GM12878 (cell line): ENCODE measurements at regions not wholly inside any gene's neighbourhood (a gene's known extent, or its start where the extent isn't known, plus 50 kb on each side); places are given as distances from the start of the nearest gene placed in this dataset.

ENCODE experiments used
- DPF2 ChIP-seq: fragments of 450-650 bp; IDR thresholded peaks from 2 replicates; pipeline ENCODE4 v1.6.1; 2017; ENCODE audit warnings: mild to moderate bottlenecking
- HDAC2 ChIP-seq: fragments of 200-600 bp; sonication (generic); IDR thresholded peaks from 2 replicates; pipeline ENCODE4 v1.6.1; 2017
- JUND ChIP-seq: IDR thresholded peaks from 2 replicates; pipeline ENCODE4 v1.6.1; 2012; ENCODE audit warnings: low read depth, mild to moderate bottlenecking, low read length, improper control_type of control experiment, moderate library complexity
- MXI1 ChIP-seq: fragments of 150-350 bp; IDR thresholded peaks from 2 replicates; pipeline ENCODE4 v1.6.1; 2011; ENCODE audit warnings: low read depth, mild to moderate bottlenecking, inconsistent platforms, low read length, improper control_type of control experiment
- PAX8 ChIP-seq: fragments of 450-650 bp; IDR thresholded peaks from 2 replicates; pipeline ENCODE4 v1.6.1; 2017; ENCODE audit warnings: mild to moderate bottlenecking, moderate library complexity
- PML ChIP-seq: IDR thresholded peaks from 2 replicates; pipeline ENCODE4 v1.6.1; 2012; ENCODE audit warnings: low read length, inconsistent platforms
- POLR2A ChIP-seq: IDR thresholded peaks from 2 replicates; pipeline ENCODE4 v1.6.1; 2011; ENCODE audit warnings: low read depth, mild to moderate bottlenecking, low read length
- RAD21 ChIP-seq: IDR thresholded peaks from 2 replicates; pipeline ENCODE4 v1.6.1; 2011; ENCODE audit warnings: mild to moderate bottlenecking, low read depth, low read length, moderate library complexity; ENCODE audit not compliant: insufficient read depth
- SIN3A ChIP-seq: IDR thresholded peaks from 2 replicates; pipeline ENCODE4 v1.6.1; 2012; ENCODE audit warnings: low read depth, low read length, improper control_type of control experiment
- TF ChIP-seq, protein P1 (sequence below): IDR thresholded peaks from 2 replicates; pipeline ENCODE4 v1.6.1; 2012; ENCODE audit warnings: low read length, inconsistent platforms
- TF ChIP-seq, protein P2 (sequence below), 3 experiments: IDR thresholded peaks in 2 of 3; conservative IDR thresholded peaks in 1 of 3; 2 replicates each; pipeline ENCODE4 v1.5.1; 2011; ENCODE audit warnings: low read depth in 3 of 3, low read length in 3 of 3, mild to moderate bottlenecking in 3 of 3, control low read depth in 2 of 3, moderate library complexity in 2 of 3, inconsistent platforms in 1 of 3, mixed read lengths in 1 of 3; ENCODE audit not compliant: control insufficient read depth in 2 of 3, insufficient read depth in 1 of 3; ENCODE audit errors: extremely low read depth in 1 of 3
- TF ChIP-seq, protein P3 (sequence below): IDR thresholded peaks from 2 replicates; pipeline ENCODE4 v1.6.1; 2011; ENCODE audit warnings: borderline replicate concordance, low read depth, mild to moderate bottlenecking, moderate library complexity, low read length; ENCODE audit not compliant: insufficient read depth, poor library complexity, severe bottlenecking

DNA sequence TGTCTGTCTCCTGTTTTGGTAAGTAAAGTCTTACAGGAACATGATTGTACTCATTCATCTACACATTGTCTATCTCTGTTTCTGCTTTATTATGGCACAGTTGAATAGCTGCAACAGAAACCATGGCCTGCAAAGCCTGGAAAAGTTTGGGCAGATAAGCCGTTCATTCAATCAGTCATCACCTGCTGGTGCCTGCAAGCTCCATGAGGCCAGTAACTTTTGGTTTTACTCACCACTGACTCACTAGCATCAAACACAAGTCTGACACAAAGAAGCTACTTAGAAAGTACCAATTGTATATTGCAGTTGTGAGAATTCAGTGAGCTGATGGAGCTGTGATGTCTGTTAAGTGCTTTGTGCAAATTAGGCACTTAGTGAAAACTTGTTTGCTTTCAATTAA is 373.6 kb upstream of the SGCD start:
- TF ChIP-seq PML = no peak
- no peak for TF ChIP-seq JUND
- TF ChIP-seq, protein P1, sequence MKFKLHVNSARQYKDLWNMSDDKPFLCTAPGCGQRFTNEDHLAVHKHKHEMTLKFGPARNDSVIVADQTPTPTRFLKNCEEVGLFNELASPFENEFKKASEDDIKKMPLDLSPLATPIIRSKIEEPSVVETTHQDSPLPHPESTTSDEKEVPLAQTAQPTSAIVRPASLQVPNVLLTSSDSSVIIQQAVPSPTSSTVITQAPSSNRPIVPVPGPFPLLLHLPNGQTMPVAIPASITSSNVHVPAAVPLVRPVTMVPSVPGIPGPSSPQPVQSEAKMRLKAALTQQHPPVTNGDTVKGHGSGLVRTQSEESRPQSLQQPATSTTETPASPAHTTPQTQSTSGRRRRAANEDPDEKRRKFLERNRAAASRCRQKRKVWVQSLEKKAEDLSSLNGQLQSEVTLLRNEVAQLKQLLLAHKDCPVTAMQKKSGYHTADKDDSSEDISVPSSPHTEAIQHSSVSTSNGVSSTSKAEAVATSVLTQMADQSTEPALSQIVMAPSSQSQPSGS = no peak
- no peak for TF ChIP-seq HDAC2
- TF ChIP-seq PAX8 = no peak
- TF ChIP-seq, protein P2, sequence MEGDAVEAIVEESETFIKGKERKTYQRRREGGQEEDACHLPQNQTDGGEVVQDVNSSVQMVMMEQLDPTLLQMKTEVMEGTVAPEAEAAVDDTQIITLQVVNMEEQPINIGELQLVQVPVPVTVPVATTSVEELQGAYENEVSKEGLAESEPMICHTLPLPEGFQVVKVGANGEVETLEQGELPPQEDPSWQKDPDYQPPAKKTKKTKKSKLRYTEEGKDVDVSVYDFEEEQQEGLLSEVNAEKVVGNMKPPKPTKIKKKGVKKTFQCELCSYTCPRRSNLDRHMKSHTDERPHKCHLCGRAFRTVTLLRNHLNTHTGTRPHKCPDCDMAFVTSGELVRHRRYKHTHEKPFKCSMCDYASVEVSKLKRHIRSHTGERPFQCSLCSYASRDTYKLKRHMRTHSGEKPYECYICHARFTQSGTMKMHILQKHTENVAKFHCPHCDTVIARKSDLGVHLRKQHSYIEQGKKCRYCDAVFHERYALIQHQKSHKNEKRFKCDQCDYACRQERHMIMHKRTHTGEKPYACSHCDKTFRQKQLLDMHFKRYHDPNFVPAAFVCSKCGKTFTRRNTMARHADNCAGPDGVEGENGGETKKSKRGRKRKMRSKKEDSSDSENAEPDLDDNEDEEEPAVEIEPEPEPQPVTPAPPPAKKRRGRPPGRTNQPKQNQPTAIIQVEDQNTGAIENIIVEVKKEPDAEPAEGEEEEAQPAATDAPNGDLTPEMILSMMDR (IDR thresholded peaks at IDR 0.05 in 2 of 3, conservative IDR thresholded peaks at IDR 0.05 in 1 of 3; ENCODE audit: control insufficient read depth in 2 of 3, extremely low read depth in 1 of 3, insufficient read depth in 1 of 3, low read depth in 3 of 3, low read length in 3 of 3) = no peak
- no peak for TF ChIP-seq RAD21
- no peak for TF ChIP-seq POLR2A
- TF ChIP-seq DPF2 = no peak
- TF ChIP-seq, protein P3, sequence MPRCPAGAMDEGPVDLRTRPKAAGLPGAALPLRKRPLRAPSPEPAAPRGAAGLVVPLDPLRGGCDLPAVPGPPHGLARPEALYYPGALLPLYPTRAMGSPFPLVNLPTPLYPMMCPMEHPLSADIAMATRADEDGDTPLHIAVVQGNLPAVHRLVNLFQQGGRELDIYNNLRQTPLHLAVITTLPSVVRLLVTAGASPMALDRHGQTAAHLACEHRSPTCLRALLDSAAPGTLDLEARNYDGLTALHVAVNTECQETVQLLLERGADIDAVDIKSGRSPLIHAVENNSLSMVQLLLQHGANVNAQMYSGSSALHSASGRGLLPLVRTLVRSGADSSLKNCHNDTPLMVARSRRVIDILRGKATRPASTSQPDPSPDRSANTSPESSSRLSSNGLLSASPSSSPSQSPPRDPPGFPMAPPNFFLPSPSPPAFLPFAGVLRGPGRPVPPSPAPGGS = no peak
- TF ChIP-seq SIN3A = no peak
- TF ChIP-seq MXI1 = no peak
